ENCODE measurements at regions not wholly inside any gene's neighbourhood (a gene's known extent, or its start where the extent isn't known, plus 50 kb on each side); places are given as distances from the start of the nearest gene placed in this dataset.

DNA sequence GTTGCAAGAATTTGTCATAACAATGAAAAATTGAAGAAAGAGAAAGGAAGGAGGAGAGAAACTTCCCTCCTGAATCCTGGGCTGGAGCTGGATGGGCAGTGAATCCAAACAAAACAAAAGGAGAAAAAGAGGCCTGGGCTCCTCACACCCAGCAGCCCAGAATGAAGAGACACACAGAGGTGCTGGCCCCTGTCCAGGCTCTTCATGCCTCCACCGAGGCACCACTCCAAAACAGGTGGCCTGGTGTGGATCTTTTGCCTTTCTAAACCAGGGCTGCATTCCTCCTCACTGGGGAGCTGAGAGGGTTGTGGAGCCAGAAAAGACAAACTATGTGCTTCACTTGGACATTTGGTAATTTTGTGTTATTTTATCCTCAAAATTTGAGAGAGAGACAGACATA, 76.0 kb downstream of the FAM124B start:
- Histone ChIP-seq H3K4me1 (no peaks in the 10 kb centered on the region), H3K27me3 (peaks cover 0 to 6% of the 10 kb centered on the region in 2 donors), H3K27ac (no peak overlapping the region), H3K36me3 (no peaks in the 10 kb centered on the region), H3K9me3 (no peaks in the 10 kb centered on the region), H3K4me3 (no peak overlapping the region)
- intact Hi-C loops (cut with DNase I), result no loop called here
- TF ChIP-seq, protein P1, sequence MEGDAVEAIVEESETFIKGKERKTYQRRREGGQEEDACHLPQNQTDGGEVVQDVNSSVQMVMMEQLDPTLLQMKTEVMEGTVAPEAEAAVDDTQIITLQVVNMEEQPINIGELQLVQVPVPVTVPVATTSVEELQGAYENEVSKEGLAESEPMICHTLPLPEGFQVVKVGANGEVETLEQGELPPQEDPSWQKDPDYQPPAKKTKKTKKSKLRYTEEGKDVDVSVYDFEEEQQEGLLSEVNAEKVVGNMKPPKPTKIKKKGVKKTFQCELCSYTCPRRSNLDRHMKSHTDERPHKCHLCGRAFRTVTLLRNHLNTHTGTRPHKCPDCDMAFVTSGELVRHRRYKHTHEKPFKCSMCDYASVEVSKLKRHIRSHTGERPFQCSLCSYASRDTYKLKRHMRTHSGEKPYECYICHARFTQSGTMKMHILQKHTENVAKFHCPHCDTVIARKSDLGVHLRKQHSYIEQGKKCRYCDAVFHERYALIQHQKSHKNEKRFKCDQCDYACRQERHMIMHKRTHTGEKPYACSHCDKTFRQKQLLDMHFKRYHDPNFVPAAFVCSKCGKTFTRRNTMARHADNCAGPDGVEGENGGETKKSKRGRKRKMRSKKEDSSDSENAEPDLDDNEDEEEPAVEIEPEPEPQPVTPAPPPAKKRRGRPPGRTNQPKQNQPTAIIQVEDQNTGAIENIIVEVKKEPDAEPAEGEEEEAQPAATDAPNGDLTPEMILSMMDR (IDR thresholded peaks at IDR 0.05), result no peak
- ATAC-seq (no peak), DNase-seq (no peak)

DNA sequence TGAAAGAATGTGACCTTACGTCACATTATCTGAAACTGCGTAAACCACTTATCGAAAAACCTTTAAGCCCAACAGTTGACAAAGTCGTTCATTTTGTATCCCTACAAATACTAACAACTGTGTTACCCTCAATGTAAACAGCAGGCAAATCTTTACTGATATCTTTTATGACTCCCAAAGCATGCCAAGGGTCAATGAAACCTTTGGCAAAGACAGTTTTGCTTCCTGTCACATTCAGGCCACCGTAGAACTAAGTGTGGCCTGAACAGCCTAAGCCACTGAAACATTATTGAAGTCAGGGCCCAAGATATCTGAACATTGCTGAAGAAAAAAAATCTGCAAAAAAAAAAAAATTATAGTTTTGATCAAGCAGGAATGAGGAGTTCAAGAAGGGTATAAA, 77.3 kb downstream of the FAM124B start:
- H3K9me3 ChIP-seq, result no peaks in the 10 kb centered on the region
- intact Hi-C loops (cut with DNase I), result no loop called here
- DNase-seq (no peak), ATAC-seq (no peak)
- no peak overlapping the region for H3K27ac ChIP-seq
- H3K27me3 ChIP-seq, result peaks cover 0 to 6% of the 10 kb centered on the region in 2 donors
- no peaks in the 10 kb centered on the region for H3K4me1 ChIP-seq
- no peaks in the 10 kb centered on the region for H3K36me3 ChIP-seq
- H3K4me3 ChIP-seq, result no peak overlapping the region
- TF ChIP-seq, protein P1 (IDR thresholded peaks at IDR 0.05), result no peak

DNA sequence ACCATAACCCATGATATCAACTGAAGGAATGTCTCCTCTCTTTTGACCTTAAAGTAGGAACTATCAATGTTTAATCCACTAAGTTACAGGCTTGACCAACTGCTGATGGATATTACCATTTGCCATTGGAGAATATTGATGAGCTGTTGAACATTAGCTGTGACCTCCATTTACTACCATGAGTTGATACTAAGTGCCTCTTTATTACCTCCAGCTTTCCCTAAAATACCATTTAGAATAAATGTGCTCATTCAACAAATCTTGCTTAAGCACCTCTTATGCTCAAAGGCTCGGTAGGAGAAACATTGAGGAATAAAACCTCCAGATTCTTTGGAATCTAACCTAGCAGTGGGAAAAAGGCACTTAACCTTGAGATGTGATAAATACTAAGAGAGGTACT, 81.2 kb downstream of the FAM124B start:
- Histone ChIP-seq H3K4me1 (no peaks in the 10 kb centered on the region), H3K27ac (no peak overlapping the region), H3K36me3 (no peaks in the 10 kb centered on the region), H3K27me3 (peaks cover 0 to 13% of the 10 kb centered on the region in 2 donors), H3K4me3 (no peak overlapping the region), H3K9me3 (no peaks in the 10 kb centered on the region)
- TF ChIP-seq, protein P1 (IDR thresholded peaks at IDR 0.05), result no peak
- intact Hi-C loops (cut with DNase I), result no loop called here
- DNase-seq, result no peak
- no peak for ATAC-seq

GRCh38 chr2:224319750-224320149, 82.2 kb downstream of the FAM124B start:
- H3K27ac ChIP-seq, result no peak overlapping the region
- no peak overlapping the region for H3K4me3 ChIP-seq
- no peak for ATAC-seq
- DNase-seq, result no peak
- TF ChIP-seq, protein P1 (IDR thresholded peaks at IDR 0.05), result no peak
- peaks cover 0 to 13% of the 10 kb centered on the region in 2 donors for H3K27me3 ChIP-seq
- intact Hi-C loops (cut with DNase I), result no loop called here
- no peaks in the 10 kb centered on the region for H3K9me3 ChIP-seq
- no peaks in the 10 kb centered on the region for H3K4me1 ChIP-seq
- H3K36me3 ChIP-seq, result no peaks in the 10 kb centered on the region

GRCh38 chr2:224312741-224313140, 89.2 kb downstream of the FAM124B start:
- no peak overlapping the region for H3K4me3 ChIP-seq
- H3K4me1 ChIP-seq, result no peaks in the 10 kb centered on the region
- no peaks in the 10 kb centered on the region for H3K36me3 ChIP-seq
- H3K9me3 ChIP-seq, result no peaks in the 10 kb centered on the region
- no peak overlapping the region for H3K27ac ChIP-seq
- peaks cover 0 to 6% of the 10 kb centered on the region in 2 donors for H3K27me3 ChIP-seq
- DNase-seq, result no peak
- no peak for ATAC-seq
- TF ChIP-seq, protein P1 (IDR thresholded peaks at IDR 0.05), result no peak
- intact Hi-C loops (cut with DNase I), result no loop called here
